ENCODE measurements at regions not wholly inside any gene's neighbourhood (a gene's known extent, or its start where the extent isn't known, plus 50 kb on each side); places are given as distances from the start of the nearest gene placed in this dataset.

DNA sequence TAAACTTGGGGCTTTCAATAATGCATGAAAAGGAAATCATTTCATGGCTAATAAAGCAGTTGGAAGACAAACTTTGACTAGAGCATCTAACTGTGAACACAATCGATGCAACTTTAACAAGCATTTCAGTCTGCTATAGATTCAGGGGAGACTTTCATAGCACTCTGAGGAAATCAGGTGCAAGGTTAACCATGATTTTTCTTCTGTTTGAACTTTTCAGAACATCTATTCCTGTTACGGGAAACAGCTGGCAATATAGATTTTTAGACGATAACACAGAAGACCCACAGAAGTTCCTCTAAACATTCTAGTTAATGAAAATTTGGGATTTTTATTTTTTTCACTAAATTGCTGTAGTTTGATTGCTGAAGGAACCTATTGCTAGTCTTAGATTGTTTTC lies 177.3 kb downstream of the TRIM33 start:
- Histone ChIP-seq H3K9me3 (no peaks in the 10 kb centered on the region), H3K27me3 (replicated peaks; ENCODE audit: insufficient read depth) (no peaks in the 10 kb centered on the region), H3K4me3 (no peak overlapping the region), H3K4me1 (replicated peaks) (no peaks in the 10 kb centered on the region), H3K36me3 (no peaks in the 10 kb centered on the region), H3K27ac (no peak overlapping the region)
- no peak for DNase-seq (ENCODE audit: low spot score)
- TF ChIP-seq, protein P1, sequence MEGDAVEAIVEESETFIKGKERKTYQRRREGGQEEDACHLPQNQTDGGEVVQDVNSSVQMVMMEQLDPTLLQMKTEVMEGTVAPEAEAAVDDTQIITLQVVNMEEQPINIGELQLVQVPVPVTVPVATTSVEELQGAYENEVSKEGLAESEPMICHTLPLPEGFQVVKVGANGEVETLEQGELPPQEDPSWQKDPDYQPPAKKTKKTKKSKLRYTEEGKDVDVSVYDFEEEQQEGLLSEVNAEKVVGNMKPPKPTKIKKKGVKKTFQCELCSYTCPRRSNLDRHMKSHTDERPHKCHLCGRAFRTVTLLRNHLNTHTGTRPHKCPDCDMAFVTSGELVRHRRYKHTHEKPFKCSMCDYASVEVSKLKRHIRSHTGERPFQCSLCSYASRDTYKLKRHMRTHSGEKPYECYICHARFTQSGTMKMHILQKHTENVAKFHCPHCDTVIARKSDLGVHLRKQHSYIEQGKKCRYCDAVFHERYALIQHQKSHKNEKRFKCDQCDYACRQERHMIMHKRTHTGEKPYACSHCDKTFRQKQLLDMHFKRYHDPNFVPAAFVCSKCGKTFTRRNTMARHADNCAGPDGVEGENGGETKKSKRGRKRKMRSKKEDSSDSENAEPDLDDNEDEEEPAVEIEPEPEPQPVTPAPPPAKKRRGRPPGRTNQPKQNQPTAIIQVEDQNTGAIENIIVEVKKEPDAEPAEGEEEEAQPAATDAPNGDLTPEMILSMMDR (IDR thresholded peaks at IDR 0.05) = no peak
- TF ChIP-seq POLR2A (IDR thresholded peaks at IDR 0.05) (no peak), POLR2AphosphoS5 (IDR thresholded peaks at IDR 0.05) (no peak)
- intact Hi-C loops (cut with DNase I) = no loop called here
- 51% methylated on average over 3 of the region's 3 CpGs for WGBS

DNA sequence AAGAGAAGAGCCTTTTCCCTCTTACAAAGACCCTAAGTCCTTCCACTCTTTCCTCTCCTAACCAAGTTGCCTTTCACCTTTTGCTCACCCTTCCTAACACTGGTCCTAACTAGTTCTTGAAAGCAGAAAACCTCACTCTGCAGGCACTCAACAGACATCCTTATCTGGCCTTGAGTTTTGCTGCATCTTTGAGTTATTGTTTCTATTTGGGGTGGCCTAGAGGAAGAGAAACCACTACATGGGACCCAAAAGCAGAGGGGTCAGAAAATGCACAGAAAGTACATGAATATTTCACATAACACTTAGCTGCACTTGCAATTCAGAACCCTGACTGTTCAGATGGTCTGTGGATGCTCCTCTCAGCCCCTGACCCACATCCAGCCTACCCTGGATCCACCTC lies 178.3 kb upstream of the SYT6 start:
- Histone ChIP-seq H3K4me1 (replicated peaks) (no peaks in the 10 kb centered on the region), H3K27me3 (replicated peaks; ENCODE audit: insufficient read depth) (no peaks in the 10 kb centered on the region), H3K27ac (no peak overlapping the region), H3K9me3 (no peaks in the 10 kb centered on the region), H3K36me3 (no peaks in the 10 kb centered on the region), H3K4me3 (no peak overlapping the region)
- no peak for DNase-seq (ENCODE audit: low spot score)
- TF ChIP-seq POLR2AphosphoS5 (IDR thresholded peaks at IDR 0.05) (no peak), POLR2A (IDR thresholded peaks at IDR 0.05) (no peak)
- TF ChIP-seq, protein P1 (IDR thresholded peaks at IDR 0.05) = no peak
- intact Hi-C loops (cut with DNase I) = no loop called here

DNA sequence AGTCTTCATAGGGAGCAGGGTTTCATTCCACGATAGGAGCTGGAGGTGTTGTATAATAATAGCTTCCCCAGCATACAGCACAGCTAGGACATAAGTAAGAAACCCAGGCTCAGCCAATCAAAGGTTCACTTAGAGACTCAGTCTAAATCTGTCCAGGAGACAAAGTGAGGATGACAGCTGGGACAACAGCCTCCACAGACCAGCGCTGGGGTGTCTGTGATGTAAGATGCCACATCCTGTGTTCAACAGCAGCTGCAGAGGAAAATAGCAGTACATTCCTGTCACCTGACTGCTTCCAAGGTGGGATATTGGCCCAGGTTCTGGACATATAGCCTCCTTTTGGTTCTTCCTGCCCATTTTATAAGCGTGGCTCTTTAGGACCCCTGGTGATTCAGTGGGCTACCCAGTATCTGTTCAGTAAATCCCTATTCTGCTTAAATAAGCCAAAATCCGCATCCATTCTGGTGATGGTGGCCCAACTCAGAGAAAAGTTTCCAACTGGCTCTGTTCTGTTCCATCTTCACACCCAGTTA lies 176.8 kb upstream of the SYT6 start:
- TF ChIP-seq, protein P1 (IDR thresholded peaks at IDR 0.05) = no peak
- TF ChIP-seq POLR2A (IDR thresholded peaks at IDR 0.05) (no peak), POLR2AphosphoS5 (IDR thresholded peaks at IDR 0.05) (no peak)
- Histone ChIP-seq H3K4me3 (no peak overlapping the region), H3K9me3 (no peaks in the 10 kb centered on the region), H3K27me3 (replicated peaks; ENCODE audit: insufficient read depth) (no peaks in the 10 kb centered on the region), H3K27ac (no peak overlapping the region), H3K4me1 (replicated peaks) (no peaks in the 10 kb centered on the region), H3K36me3 (no peaks in the 10 kb centered on the region)
- DNase-seq (ENCODE audit: low spot score) = no peak
- 83% methylated on average over 4 of the region's 4 CpGs for WGBS
- intact Hi-C loops (cut with DNase I) = no loop called here

DNA sequence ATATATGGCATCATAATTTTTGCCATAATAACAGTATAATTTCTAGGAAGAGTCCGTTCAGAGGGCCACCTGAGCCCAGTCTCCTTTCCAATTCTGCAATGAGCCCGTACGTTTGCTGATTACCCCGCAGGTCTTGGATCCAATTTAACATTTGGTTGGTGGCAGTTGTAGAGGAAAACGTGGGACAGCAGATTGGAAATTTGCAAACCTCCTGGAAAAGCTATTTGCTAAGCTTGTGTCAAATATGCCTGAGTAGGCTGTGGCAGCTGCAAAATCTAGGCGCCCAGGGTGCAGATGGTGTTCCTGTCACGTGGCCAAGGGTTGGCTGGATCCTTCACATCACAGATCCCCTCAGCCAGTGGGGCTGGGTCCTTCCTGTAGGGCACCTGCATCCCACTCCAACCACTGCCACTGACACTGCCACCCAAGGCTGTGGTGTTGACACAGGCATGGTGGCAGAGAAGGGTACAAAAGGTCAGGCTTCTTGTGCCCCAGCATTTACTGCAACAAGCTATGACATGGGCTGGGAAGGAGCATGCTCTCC lies 174.8 kb upstream of the SYT6 start:
- Histone ChIP-seq H3K4me3 (no peak overlapping the region), H3K9me3 (no peaks in the 10 kb centered on the region), H3K36me3 (no peaks in the 10 kb centered on the region), H3K27me3 (replicated peaks; ENCODE audit: insufficient read depth) (no peaks in the 10 kb centered on the region), H3K4me1 (replicated peaks) (no peaks in the 10 kb centered on the region), H3K27ac (no peak overlapping the region)
- TF ChIP-seq, protein P1 (IDR thresholded peaks at IDR 0.05) = no peak
- TF ChIP-seq POLR2AphosphoS5 (IDR thresholded peaks at IDR 0.05) (no peak), POLR2A (IDR thresholded peaks at IDR 0.05) (no peak)
- no peak for DNase-seq (ENCODE audit: low spot score)
- 84% methylated on average over 7 of the region's 7 CpGs for WGBS
- intact Hi-C loops (cut with DNase I) = no loop called here

DNA sequence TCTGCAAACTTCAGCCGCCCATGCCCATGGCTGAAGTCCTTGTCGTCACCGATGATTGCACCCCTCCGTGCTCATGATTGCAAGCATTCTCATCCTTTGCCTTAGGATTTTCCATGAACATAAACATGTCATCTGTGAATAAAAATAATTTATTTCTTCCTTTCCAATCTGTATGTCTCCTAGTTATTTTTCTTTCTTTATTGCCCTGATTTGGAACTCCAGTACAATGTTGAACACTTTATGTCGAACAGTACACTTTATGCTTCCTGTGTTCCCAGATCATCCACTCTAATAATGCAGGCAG lies 170.9 kb upstream of the SYT6 start:
- no peak overlapping the region for H3K27ac ChIP-seq
- no peak for DNase-seq (ENCODE audit: low spot score)
- no peaks in the 10 kb centered on the region for H3K9me3 ChIP-seq
- TF ChIP-seq, protein P1 (IDR thresholded peaks at IDR 0.05) = no peak
- no peak for TF ChIP-seq POLR2A (IDR thresholded peaks at IDR 0.05)
- no peak for TF ChIP-seq POLR2AphosphoS5 (IDR thresholded peaks at IDR 0.05)
- 75% methylated on average over 5 of the region's 5 CpGs for WGBS
- H3K27me3 ChIP-seq (replicated peaks; ENCODE audit: insufficient read depth) = no peaks in the 10 kb centered on the region
- H3K36me3 ChIP-seq = no peaks in the 10 kb centered on the region
- no peak overlapping the region for H3K4me3 ChIP-seq
- intact Hi-C loops (cut with DNase I) = no loop called here
- no peaks in the 10 kb centered on the region for H3K4me1 ChIP-seq (replicated peaks)

Measured in prostate gland (tissue), 2 donors.